K562 (cell line): ENCODE measurements at regions not wholly inside any gene's neighbourhood (a gene's known extent, or its start where the extent isn't known, plus 50 kb on each side); places are given as distances from the start of the nearest gene placed in this dataset.

ENCODE experiments used
- CBX1 ChIP-seq: sonication (generic); IDR thresholded peaks from 2 replicates; pipeline ENCODE4 v1.6.1; 2016; ENCODE audit warnings: antibody characterized with exemption, low read depth, mild to moderate bottlenecking
- FOXO4 ChIP-seq: fragments of 450-650 bp; formaldehyde crosslinking; IDR thresholded peaks from 2 replicates; pipeline ENCODE4 v1.4.0; 2020; ENCODE audit warnings: mild to moderate bottlenecking, moderate library complexity
- GATAD2B ChIP-seq: fragments of 450-650 bp; IDR thresholded peaks from 2 replicates; pipeline ENCODE4 v1.6.1; 2017; ENCODE audit warnings: mild to moderate bottlenecking, borderline replicate concordance
- KLF13 ChIP-seq: fragments of 450-650 bp; IDR thresholded peaks from 2 replicates; pipeline ENCODE4 v1.6.1; 2016; ENCODE audit warnings: missing genetic modification characterization, low read depth, mild to moderate bottlenecking, missing compliant biosample characterization, moderate library complexity, borderline replicate concordance
- MAZ ChIP-seq, 2 experiments: fragments of 450-650 bp in 1 of 2; sonication (generic) in 1 of 2; formaldehyde crosslinking; IDR thresholded peaks in 1 of 2; conservative IDR thresholded peaks in 1 of 2; 2 replicates each; pipeline versions ENCODE4 v1.4.0 to v1.5.0; 2020; ENCODE audit warnings: mild to moderate bottlenecking in 1 of 2, missing genetic modification reagents in 1 of 2
- NR2F6 ChIP-seq: fragments of 450-650 bp; formaldehyde crosslinking; IDR thresholded peaks from 2 replicates; pipeline ENCODE4 v1.4.0; 2020; ENCODE audit warnings: mild to moderate bottlenecking
- WHSC1 ChIP-seq: IDR thresholded peaks from one replicate; pipeline ENCODE4 v1.6.1; 2012; ENCODE audit warnings: low read length, control low read depth, inconsistent platforms
- ZBTB11 ChIP-seq, 3 experiments: fragments of 200-800 bp in 1 of 3; fragments of 250-450 bp in 1 of 3; fragments of 450-650 bp in 1 of 3; sonication (Bioruptor Pico) in 1 of 3; sonication (Bioruptor generic) in 1 of 3; formaldehyde crosslinking in 1 of 3; IDR thresholded peaks; 2 replicates each; pipeline versions ENCODE4 v1.6.1 to v1.8.0; 2016 to 2022; ENCODE audit warnings: mild to moderate bottlenecking in 2 of 3, missing genetic modification characterization in 2 of 3, missing compliant biosample characterization in 1 of 3, moderate library complexity in 1 of 3
- ZNF696 ChIP-seq: fragments of 250-450 bp; sonication (Bioruptor Pico); conservative IDR thresholded peaks from 2 replicates; pipeline ENCODE4 v1.4.0; 2020; ENCODE audit warnings: mild to moderate bottlenecking, moderate library complexity

DNA sequence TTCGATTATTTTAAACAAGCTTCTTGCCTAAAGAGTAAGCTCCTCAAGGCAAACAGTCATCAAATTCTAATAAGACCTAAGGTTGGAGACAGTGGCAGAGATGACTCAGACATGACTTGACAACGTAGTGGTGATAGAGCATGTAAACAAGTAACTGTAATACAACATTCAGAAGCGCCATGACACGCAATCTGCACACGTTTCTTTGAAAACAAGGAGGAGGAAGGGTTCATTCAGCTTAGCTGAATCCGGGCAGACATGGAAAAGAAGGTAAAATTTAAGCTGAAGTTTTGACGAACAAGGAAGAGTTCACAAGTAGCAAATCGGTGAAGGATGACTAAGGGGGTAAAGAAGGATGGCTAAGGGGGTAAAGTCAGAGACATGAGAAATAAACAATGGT is 152.4 kb upstream of the ZC3H12C start (continued):
- TF ChIP-seq MAZ (CRISPR knock-in tag; conservative IDR thresholded peaks at IDR 0.05 in 1 of 2, IDR thresholded peaks at IDR 0.05 in 1 of 2) (peak in 1 of 2 experiments; percentile 20; a peak in 1 of 4 replicates), CBX1 (no peak), KLF13 (no peak), ZNF696 (no peak), FOXO4 (CRISPR knock-in tag) (no peak), ZBTB11 (CRISPR knock-in tag; IDR thresholded peaks at IDR 0.05) (0 out of 6 replicates have a peak, but pooled peaks of 1 of the 3 experiments have one; percentile 30), NR2F6 (CRISPR knock-in tag) (no peak), GATAD2B (no peak), WHSC1 (no peak)
